Activated gamma-delta T cell (primary cell): ENCODE measurements at regions not wholly inside any gene's neighbourhood (a gene's known extent, or its start where the extent isn't known, plus 50 kb on each side); places are given as distances from the start of the nearest gene placed in this dataset.
A peak's percentile ranks its signal among the peaks of the same experiment; 100 is the strongest.
"Not testable (repeated sequence)": the region's sequence is repeated elsewhere in the genome, so short reads cannot be mapped to it uniquely, and the experiment has no call there.

Experiments used
- DNase-seq: peaks from one replicate; lab custom pipeline; 2025; lab: John Stamatoyannopoulos, UW

GRCh38 chr9:94033383-94033782, 50.9 kb upstream of the PTPDC1 start:
- DNase-seq = no peak

DNA sequence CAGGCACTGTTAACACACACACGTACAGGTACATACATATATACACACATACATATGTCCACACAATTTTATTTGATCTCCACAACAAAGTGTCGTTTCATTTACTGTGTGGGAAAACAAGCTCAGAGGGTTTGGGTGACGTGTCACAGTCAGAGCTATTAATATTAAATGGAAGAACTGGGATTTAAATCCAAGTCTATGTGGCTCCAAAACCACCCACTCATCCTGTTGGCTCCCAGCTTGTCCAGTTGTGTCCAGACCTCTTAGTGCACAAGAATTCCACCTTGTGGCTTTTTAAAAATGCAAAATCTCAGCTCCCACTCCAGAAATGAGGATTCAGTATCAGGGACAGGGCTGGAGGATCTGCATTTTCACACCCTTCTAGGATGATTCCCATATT, 52.3 kb upstream of the PTPDC1 start:
- no peak for DNase-seq

DNA sequence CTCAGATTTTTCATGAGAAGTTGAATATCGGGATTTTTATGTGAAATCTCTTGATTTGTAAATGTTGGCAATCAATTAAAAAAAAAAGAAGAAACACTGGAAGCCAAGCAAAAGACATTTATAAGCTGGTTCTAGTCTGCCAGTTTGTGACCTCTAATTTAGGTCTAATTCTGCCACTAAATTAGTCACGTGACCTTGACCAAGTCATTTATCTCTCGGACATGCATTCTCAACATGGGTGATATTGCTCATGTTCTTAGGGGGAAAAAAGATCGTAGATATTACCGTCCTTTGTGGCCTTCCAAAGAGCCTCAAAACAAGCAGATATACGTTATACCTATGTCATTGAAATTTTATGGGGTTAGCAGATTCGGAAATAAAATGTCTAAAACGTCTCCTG, 52.9 kb upstream of the PTPDC1 start:
- no peak for DNase-seq

- DNase-seq = peak; percentile 62
These were observed 53.7 kb upstream of the PTPDC1 start for GRCh38 chr9:94030318-94031179.

GRCh38 chr9:94029932-94030317, 54.3 kb upstream of the PTPDC1 start:
- DNase-seq = no peak

DNA sequence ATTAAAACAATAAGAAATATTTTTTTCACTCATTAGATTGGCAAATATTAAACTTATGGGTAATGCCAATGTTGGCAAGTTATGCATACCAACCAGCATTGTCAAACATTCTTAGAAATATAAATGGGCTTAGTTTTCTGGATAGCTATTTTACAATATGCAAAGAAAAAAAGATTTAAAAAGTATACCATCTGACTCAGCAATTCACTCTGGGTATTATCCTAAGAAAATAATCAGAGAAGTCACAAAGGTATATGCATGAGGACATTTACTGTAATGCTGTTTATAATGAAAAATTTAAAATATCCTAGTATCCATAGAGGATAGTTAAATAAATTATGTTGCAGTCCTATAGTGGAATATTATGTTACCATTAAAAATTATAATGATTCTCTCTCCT, 57.4 kb upstream of the PTPDC1 start:
- DNase-seq = no peak

DNA sequence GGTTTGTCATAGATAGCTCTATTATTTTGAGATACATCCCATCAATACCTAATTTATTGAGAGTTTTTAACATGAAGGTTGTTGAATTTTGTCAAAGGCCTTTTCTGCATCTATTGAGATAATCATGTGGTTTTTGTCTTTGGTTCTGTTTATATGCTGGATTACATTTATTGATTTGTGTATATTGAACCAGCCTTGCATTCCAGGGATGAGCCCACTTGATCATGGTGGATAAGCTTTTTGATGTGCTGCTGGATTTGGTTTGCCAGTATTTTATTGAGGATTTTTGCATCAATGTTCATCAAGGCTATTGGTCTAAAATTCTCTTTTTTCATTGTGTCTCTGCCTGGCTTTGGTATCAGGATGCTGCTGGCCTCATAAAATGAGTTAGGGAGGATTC, 61.8 kb upstream of the PTPDC1 start:
- DNase-seq = not testable (repeated sequence)

DNA sequence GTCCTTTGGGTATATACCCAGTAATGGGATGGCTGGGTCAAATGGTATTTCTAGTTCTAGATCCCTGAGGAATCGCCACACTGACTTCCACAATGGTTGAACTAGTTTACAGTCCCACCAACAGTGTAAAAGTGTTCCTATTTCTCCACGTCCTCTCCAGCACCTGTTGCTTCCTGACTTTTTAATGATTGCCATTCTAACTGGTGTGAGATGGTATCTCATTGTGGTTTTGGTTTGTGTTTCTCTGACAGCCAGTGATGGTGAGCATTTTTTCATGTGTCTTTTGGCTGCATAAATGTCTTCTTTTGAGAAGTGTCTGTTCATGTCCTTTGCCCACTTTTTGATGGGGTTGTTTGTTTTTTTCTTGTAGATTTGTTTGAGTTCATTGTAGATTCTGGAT, 63.4 kb upstream of the PTPDC1 start:
- not testable (repeated sequence) for DNase-seq

GRCh38 chr9:94018628-94019027, 63.5 kb upstream of the BARX1 start:
- no peak for DNase-seq

DNA sequence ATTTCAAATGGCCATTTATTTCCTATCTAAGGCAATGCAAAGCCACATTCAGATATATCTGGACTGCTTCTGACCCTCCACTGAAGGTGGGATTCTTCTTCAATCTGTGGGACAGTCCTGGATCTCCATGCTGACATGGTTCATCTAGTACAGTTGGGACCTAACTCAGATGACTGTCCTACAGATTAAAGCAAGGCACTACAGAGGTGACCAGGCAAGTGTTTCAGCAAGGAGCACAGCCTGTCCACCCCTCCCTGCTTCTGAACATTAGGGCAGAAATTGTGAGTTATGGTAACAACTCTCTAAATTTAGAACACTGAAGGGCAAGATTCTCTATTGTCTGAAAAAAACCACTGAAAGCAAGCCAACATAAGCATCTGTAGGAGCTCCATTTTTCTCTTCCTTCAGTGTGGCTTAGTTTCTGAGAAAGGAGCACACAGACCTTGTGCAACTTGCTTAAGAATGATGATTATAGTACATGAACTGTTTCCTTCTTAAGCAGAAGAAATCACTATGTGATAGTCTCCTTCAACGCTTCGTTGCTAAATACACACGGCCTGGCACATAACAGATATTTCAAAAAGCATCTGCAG, 62.9 kb upstream of the BARX1 start:
- no peak for DNase-seq

DNA sequence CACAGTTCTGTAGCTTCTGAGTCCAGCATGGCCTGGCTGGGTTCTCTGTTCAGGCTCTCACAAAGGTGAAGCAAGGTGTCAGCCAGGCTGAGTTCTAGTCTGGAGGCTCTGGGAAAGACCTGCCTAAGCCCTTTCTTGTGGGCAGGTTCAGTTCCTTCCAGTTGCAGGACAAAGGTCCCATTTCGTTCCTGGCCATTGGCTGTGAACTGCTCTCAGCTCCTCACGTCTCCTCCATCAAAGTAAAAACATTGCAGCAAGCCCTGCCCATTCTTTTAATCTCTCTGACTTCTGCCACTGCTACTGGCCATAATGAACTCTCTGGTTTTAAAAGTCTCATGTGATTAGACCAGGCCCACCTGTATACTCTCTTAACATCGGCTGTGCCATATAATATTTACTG, 61.6 kb upstream of the BARX1 start:
- no peak for DNase-seq

GRCh38 chr9:94014920-94015319, 59.8 kb upstream of the BARX1 start:
- DNase-seq = no peak

- DNase-seq = no peak
These were observed 59.0 kb upstream of the BARX1 start for GRCh38 chr9:94014066-94014654.

DNA sequence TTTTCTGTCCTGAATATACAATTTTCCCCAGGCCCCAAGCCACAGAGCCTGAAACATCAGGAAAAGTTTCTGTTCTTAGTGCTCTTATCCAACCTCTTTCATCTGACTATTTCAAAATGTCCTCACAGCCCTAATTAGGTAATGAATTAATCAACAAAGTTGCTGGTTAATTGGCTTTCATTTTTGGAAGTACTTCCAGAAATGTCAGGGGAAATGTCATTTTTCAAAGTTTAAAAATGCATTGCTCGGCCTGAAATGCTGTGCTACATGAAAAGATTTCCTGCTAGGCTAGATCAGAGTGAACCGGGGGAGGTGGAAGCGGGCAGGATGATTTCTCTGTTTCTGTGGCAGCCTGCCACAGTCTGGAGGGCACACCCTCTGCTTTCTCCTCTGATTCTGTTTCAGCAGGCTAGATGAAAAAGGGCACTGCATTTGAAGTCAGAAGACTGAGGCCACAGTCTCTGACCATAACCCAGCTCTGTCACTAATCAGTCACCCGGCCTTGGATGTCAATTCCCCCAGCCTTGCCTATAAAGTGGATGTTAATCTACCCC, 55.9 kb upstream of the BARX1 start:
- DNase-seq = no peak

- no peak for DNase-seq
These were observed 50.2 kb upstream of the BARX1 start for GRCh38 chr9:94005272-94005901.
